ENCODE measurements at regions not wholly inside any gene's neighbourhood (a gene's known extent, or its start where the extent isn't known, plus 50 kb on each side); places are given as distances from the start of the nearest gene placed in this dataset.

GRCh38 chr4:126820631-126821030 lies 812.1 kb upstream of the INTU start:
- TF ChIP-seq CTCF (IDR thresholded peaks at IDR 0.05) (no peak), E2F4 (CRISPR knock-in tag; IDR thresholded peaks at IDR 0.05; ENCODE audit: borderline replicate concordance, low read depth) (no peak), USF1 (CRISPR knock-in tag; IDR thresholded peaks at IDR 0.05) (no peak), ESRRA (CRISPR knock-in tag; IDR thresholded peaks at IDR 0.05; ENCODE audit: borderline replicate concordance) (no peak), ATF3 (CRISPR knock-in tag; conservative IDR thresholded peaks at IDR 0.05) (no peak), TCF7 (CRISPR knock-in tag; IDR thresholded peaks at IDR 0.05; ENCODE audit: low read depth) (no peak), IRF1 (CRISPR knock-in tag; IDR thresholded peaks at IDR 0.05) (no peak), ZNF232 (CRISPR knock-in tag; IDR thresholded peaks at IDR 0.05) (no peak), E2F5 (CRISPR knock-in tag; IDR thresholded peaks at IDR 0.05) (no peak), FOXK1 (CRISPR knock-in tag; IDR thresholded peaks at IDR 0.05) (no peak), SP1 (CRISPR knock-in tag; conservative IDR thresholded peaks at IDR 0.05) (no peak)
